Stimulated activated CD8-positive, alpha-beta memory T cell treated with anti-CD3 and anti-CD28 coated beads, Interleukin-2, amount 100 ng/mL, for 48 hours (primary cell): ENCODE measurements at regions not wholly inside any gene's neighbourhood (a gene's known extent, or its start where the extent isn't known, plus 50 kb on each side); places are given as distances from the start of the nearest gene placed in this dataset.

ENCODE experiments used
- DNase-seq, 2 donors: peaks; one replicate each; pipeline ENCODE4 v3.0.0-alpha.2; 2020; ENCODE audit warnings: low read depth in 2 of 2

DNA sequence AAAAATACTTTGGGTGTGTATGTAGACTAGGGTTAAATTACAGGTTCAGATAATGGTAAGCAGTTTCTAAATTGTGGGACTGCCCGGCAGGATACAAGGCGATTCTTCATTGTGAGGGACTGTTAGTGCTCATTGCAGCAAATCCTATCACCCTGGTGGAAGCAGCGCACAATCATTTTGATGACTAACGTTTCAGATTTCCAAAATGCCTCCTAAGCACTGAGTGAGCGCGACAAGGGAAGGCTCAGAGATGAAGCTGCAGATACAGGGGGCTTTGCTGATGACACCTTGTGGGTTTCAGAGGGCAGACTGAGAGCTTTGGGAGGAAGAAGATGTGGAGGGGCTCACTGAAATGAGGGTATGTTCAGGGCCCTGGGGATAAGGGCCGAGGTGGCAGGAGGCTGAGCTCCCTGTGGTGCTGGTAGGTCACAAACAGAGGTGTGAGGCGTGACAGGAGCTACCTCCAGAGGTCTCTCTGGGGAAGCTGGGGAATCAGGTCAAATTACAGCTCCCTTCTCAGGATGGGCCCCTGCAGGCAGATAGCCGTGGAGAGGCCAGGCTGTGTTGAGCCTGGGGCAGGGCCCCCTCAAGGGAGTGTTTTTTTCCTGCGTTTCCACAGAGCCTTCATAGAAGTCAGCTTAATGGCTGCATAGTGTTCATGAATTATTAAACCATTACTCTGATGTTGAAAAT is 84.5 kb upstream of the FYN start:
- no peak for DNase-seq

DNA sequence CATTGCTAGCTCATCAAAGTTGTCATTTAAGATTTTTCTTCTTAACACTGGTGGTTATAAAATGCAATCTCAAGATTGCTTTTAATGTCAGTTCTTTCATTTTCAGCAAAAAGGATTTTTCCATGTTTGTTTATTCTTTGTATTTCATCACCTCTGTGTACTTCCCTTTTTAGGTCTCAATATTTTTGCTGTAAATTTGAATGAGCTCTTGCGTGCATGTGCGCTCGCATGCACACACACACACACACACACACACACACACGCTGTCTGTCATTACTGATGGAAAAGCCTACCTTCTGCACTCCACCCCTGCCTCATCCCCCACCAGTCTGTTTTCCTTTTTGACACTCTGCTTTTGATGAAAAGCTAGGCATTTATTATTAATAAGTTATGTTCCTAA is 85.3 kb upstream of the FYN start:
- no peak for DNase-seq

DNA sequence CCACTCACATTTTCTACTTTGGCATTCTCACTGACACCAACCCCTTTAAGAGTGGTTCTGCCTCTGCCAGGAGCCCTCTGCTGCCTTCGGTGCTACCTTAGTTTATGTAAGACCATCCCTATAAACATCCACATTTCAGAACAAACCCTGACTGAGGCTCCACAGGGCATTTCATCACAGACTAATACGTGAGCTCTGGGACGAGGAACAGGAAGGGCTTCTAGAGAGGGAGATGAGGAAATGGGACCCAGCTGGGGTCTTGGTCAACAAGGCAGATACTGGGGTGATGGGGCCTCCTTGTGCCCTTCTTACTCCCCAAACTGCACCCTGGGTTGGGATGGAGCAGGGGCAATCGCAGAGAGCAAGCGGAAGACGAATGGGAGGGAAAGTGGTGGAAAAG is 86.5 kb upstream of the FYN start:
- no peak for DNase-seq

DNA sequence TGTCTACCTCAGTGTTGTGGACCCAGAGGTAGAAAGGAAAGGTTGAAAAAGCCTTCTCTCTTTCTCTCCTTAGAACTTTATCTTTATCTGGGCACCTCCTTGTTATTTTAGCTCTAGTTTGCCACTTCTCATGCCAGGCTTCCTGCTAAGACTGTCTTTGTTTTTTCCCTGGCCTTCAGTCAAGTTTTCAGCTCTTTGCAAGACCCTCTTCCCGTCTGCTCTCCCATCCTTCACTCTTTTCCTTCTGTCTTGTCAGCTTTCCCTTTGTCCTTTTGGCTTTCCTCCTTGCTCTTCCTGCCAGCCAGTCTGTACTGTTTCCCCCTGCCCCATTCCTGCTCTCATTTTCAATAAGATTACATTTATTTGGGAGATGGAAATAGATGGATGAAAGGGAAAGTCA is 86.8 kb upstream of the CCN6 start:
- no peak for DNase-seq

DNA sequence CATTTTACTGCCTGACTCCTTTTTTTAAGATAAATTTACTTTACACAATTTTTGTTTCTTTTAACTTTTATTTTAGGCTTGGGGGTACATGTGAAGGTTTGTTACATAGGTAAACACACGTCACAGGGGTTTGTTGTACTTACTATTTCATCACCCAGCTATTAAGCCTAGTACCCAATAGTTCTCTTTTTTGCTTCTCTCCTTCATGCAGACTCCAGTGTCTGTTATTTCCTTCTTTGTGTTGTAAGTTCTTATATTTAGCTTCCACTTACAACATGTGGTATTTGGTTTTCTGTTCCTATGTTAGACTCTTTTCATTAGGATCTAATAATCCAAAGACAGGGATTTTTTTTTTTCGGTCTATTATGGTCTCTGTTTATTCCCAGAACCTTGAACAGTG is 83.5 kb upstream of the CCN6 start:
- no peak for DNase-seq

DNA sequence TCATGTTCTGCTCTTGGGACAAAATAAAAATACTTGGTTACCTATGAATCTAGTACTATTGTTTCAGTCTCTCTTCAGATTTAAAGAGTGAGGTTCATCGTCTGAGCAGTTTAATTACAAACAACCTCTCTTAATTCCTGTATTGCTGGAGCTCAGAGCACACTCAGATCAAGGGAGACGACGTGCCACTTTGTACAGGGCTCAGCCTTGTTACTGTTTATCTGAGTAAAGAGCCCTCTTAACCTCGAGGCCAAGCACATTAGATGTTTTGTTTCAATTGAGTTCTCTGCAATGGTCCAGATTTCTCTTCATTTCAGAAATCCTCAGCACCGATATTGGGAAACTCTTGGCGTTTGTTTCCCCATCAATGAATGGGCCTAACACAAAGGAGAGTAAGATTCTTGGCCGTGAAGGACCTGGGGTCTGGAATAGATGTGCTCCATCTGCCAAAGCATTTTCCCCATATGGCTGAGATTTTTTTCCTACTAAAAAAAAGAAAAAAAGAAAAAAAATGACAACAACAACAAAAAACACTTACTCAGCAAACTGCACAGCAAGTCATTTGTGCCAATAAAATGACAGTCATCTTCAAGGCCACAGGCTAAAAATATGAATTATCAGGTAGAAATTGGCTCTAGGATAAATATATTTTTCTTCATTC is 82.6 kb upstream of the CCN6 start:
- no peak for DNase-seq

DNA sequence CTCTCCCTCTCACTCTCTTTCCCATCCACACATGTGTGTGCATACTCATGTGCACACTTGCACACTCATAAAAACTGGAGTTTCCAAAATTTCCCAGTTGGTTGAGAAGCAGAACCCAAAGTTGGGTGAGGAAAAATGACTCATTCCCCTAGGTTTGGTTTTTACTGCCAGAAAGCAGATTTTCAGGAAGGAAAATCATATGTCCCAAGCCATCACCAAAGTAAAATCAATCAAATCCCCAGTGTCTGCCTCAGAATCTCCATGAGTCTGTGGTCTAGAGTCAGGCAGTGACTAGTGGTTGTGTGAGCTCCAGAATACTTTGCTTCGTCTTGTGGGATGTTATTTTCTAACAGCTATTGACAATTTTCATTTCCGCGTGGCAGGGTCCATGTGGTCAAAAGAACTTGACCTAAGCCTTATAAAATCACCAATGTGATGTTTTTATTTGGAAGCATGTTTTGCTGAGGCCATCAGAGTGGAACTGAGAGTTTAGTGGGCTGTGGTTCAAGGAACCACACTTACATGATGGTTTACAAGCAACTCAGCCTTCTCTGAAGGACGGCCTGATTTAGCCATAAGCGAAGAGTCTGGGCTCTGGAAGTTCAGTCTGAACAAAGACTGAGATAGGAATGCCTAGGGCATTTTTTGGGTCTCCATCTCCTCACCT is 81.9 kb upstream of the CCN6 start:
- DNase-seq, result no peak

DNA sequence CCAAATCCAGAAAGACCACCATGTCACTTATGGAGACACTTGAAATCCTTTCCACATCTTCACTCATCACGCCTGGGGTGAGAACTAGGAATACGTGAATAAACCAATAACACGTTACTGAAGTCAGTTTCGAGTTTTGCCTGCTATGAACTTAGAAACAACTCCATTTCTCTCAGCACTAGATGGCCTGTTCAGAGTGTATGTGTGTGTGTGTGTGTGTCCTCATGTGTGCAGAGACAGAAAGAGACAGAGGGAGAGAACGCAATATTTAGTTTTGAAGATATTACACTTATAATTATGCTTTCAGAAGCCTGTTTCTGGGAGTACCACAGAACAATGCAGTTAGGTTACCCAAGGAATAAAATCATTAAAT is 81.2 kb upstream of the CCN6 start:
- no peak for DNase-seq

DNA sequence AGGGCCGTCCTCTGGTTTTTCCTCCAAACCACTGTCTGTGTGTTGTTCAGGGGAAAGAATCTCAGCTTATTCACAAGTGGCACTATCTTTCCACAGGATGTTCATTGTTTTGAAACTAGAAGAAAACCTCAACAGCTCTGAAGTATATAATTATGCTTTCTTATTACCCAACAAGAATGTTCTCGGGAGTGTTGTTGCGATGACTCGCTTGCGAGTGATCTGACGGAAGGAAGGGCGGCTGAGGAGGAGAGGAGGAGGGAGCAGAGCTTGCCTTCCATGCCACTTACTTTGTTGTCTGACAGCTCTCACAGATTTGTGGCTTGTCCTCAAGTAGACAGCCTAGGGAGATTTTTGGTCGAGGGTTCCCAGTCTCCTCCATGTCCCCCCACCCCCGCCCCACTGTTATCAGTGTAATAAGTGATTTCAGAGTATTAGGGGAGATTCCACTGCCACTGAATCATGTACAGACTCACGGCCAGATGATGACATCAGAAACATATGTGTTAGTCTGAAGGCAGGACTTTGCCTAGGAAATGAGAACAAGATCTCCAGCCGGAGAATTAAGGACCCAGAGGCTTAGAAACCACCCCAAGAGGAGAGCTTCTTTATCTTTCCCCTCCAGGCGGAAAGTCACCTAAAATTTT is 80.7 kb upstream of the CCN6 start:
- peak; percentile 26 to 41 for DNase-seq

DNA sequence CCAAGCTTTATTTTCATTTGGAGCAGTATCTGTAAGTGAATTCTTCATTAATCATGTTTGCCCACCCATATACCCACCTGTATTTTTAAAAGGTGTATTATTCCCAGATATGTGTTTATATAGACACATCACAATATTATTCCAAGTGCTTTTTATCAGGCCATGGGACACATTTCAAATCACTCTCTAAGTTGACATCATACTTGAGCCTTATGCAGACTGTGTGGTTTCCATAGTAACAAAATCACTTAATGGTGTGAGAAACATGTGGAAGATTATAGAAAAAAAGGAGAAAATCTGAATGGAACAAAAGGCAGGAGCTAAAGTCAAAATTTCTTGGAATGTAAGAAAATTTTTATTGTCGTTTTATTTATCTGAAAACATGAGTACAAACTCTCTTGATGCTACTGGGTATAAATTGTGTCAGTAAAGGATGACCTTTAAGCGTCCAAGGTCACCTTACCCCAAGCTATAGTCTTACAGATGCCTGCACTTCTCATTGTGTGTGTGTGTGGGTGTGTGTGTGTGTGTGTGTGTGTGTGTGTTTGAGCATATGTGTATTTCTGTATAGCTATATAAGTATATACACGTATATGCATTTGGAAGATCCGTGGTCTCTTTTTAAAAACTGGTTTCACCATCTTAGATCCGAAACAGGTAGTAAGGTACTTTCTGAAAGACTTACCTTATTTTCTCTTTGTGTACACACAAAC is 79.8 kb upstream of the CCN6 start:
- no peak for DNase-seq

DNA sequence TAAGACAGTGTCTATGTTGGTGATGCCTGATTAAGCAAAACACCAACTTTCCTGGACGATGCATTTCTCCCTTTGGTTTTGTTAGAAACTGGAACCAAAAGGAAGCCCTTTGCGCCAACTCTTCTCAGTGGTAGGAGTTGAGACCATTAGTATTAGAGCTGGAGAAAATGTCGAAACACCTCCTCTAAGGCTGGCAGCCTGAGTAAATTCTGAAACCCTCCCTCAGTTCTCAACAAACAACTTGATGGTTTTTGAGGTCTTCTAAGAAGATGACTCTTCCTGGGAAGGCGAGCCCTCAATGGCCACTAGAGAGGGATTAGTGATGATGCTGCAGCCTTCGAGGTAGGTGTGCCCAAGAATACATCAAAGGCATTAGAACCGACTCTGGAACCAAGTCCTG is 78.4 kb upstream of the CCN6 start:
- DNase-seq, result peak in 1 of 2 donors; percentile 19

DNA sequence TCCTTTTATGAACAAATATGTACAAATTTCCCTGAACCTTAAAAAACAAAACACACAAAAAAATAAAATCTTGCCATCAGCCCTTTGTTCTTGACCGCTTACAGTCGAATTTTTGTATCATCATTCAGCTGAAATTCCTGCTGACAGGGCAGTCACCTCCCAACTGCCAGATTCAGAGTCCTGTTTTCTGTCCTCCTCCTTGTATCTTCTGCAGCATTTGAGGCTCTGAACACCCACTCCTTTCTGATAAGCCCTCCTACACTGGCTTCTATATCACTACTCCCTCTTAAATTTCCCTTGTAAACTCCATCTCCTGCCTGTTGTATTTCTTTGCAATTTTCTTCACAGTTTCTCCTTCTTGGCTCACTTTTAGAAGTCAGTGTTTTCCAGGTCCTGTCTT is 77.8 kb upstream of the CCN6 start:
- no peak for DNase-seq

DNA sequence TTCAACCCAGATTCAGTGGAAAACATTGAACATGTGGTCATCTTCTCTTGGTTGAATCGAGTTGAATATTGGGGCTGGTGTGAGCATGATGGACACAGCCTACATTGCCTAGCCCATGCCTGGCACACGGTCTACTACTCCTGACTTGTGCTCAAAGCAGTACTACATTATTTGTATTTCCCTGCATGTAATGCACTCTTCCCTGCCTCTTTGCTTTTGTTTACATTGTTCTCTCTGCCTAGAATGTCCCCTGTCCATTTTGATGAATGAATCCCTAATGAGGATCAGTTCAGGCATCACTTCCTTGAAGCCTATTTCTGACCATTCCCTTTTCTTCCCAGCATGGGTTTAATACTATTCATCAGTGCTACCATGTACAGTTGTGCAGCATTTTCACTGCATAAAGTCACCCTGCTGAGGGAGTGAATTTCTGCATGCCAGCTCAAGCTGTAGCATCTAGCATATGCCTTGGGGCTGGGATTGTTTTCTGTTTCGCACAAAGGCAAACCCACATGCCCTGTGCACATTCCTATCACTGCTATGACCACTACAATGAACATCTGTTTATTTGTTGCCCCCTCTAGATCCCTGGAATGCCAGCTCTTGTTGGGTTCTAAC is 75.3 kb upstream of the CCN6 start:
- DNase-seq, result no peak

DNA sequence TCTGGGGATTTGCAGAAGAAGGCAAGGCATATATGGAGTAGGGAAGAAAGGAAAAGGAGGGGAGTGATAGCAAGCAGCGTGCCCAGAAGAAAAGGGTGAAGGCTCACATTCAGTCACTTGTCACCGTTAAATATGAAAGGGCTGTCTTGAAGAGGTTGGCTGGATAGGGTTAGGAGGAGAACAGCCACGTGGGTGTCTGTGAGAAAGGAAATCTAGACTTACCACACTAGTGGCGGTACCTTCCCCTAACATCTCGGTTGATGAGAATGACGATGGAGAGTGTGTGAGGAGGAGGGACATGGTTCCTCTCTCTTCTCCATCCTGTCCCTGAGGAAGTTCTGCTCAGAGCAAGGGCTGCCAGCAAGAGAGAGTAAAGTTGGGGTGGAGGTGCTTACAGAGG is 74.3 kb upstream of the CCN6 start:
- no peak for DNase-seq

DNA sequence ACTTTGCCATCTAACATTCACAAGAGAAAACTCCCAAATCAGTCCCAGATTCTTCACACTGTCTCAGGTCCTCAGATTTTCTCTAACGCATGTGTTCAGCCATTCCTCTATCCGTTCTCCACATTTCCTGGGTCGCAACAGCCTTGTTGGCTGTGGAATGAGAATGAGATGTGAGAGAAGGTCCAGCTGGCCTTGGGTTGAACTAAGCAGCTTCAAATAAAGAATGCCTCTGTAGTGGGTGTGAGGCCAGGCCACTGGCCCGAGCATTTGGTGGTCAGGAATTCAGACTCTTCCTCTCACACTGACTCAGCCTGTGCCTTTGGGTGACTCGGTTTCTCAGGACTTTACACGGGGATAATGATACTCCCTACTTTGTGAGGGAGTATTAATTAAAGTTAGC is 73.8 kb upstream of the CCN6 start:
- no peak for DNase-seq

DNA sequence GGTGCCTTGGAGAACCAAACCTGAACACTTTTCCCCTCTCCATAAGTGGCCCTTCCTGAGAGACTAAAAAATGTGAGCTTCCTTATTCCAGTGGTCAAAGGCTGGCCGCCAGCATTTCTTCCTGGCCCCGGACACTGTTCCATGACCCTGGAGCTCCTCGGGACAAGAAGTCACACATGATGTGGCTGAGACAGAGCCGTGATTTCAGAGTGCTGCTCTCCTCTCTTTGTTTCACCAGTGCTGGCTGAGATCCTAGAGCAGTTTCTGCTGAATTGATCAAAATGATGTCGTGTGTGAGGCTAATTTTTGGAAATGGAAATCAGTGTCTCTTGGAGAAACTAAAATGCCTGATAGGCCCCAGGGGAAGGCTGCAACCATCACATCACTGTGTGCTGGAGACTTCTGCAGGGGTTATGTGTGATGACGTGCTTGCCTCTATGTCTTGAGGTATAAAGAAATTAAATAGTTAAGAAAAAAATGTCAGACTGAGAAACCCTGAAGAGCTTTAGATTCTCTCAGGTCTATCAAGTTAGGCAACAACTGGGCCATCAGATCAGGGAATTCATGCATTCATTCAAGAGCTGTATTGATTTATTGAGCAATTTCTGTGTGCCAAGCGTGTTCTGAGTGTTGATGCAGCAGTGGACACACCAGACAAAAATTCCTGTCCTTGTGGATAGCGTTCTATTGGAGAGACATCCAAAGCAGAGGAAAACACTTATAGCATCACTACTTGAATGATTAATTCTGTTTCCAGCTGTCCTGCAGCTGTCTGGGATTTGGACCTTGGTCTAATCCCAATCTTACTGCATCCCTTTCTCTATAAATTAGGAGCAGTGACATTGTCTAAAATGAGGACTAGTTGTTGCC is 72.7 kb upstream of the CCN6 start:
- no peak for DNase-seq

DNA sequence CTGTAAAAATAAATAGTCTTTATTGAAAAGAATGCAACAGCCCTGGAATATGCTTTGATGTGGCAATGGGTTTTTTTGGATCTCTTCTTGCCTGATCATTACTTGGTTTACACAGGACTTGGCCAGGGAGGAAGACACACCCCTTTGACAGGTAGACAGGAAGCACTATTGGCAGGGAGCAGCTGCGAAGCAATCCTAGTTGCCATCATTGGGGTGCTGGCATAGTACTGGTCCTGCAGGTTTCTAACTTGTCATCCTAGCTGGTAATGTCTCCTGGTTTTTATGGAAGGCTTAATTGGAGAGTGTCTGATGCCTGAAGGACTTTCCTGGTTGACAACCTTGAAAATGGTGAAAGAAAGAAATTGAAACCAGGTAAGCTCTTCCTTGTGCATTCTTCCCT is 71.2 kb upstream of the CCN6 start:
- DNase-seq, result no peak

DNA sequence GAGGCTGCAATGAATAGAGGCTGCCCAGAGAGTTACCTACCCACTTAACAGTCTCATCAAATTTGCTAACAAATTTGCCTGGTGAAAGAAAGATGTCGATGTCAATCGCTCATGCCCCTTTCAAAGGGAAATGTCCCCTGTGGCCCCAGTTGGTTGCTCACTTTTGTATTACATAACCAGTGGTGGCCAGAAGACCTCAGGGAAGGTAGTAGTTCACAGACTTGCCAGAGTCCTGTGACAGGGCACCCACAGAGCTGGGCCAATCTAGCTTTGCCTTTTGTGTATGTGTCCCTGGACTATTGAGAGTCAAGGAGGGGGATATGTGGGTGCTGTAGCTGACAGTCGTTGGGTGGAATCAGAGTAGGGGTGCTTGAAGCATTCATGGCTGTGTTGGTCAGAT is 70.7 kb upstream of the CCN6 start:
- DNase-seq, result no peak

DNA sequence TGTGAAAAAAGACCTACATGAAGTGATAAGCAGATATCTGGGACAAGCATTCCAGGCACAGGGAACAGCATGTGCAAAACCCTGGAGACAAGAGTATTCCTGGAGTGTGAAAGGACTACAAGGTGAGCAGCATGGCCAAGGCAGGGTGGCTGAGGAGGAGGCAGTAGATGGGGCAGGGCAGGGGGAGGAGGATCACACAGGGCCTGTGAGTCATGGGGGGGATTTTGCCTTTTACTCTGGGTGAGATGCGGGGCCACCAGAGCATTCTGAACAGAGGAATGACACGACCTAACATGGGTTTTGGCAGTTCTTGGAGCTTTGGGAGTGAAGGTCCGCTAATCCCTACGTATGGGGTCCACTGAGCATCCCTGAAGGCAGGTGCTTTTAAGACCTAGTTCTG is 69.8 kb upstream of the CCN6 start:
- DNase-seq, result no peak

DNA sequence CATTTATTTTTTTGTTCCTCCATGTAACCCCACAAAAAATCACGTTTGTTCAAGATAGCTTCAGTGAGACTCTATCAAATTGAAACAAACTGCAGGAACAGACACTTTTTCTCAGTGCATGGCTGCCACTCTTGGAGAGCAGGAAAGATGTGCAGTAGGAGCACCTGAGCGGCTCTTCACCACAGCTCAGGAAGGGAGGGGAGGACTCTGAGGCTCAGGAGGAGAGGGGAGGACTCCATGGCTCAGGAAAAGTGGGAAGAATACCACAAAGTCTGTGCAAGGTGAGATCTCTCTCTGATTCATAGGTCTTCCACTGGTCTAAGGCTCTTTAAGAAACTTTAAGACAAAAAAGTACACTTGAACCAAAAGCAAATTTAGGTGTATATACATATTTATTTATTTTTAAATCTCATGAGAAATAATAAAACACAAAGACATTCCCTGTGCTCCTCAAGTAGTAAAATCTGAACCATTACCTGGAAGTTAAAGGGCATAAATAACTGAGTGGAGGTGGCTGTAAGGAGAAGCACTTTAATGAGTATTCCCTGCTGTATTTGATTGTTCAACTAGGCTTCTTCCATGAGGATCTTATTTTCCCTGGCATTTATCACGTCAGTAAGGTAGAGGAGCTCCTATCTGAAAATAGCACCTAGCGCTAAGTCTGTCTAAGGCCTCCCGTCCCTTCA is 69.2 kb upstream of the CCN6 start:
- DNase-seq, result no peak
